Activated CD8-positive, alpha-beta T cell treated with anti-CD3 and anti-CD28 coated beads for 36 hours (primary cell): ENCODE measurements at regions not wholly inside any gene's neighbourhood (a gene's known extent, or its start where the extent isn't known, plus 50 kb on each side); places are given as distances from the start of the nearest gene placed in this dataset.

Source experiments
- ATAC-seq: fragments of 200-7000 bp; cut with Tn5 transposase; one replicate; pipeline ENCODE4 v1.10.0; 2021; ENCODE audit warnings: mild to moderate bottlenecking, moderate library complexity
- CTCF ChIA-PET: fragments of 350-600 bp; sonication (Branson Sonifier 250); formaldehyde crosslinking; loops from one replicate; lab custom pipeline; 2021; ENCODE audit warnings: antibody characterized with exemption; lab: Charles Lee
- POLR2A ChIA-PET: fragments of 350-600 bp; sonication (Branson Sonifier 250); formaldehyde crosslinking; loops from one replicate; lab custom pipeline; 2021; ENCODE audit warnings: antibody characterized with exemption; lab: Charles Lee
- DNase-seq: peaks from one replicate; pipeline ENCODE4 v3.0.0-alpha.2; 2020
- H3K27ac Mint-ChIP-seq: one replicate; pipeline ENCODE4 v1.8.0; 2021; ENCODE audit warnings: mild to moderate bottlenecking, mixed read lengths
- H3K27me3 Mint-ChIP-seq: one replicate; pipeline ENCODE4 v1.8.0; 2021; ENCODE audit warnings: mixed read lengths
- H3K36me3 Mint-ChIP-seq: one replicate; pipeline ENCODE4 v1.8.0; 2021; ENCODE audit warnings: low read depth, mixed read lengths
- H3K4me1 Mint-ChIP-seq: one replicate; pipeline ENCODE4 v1.8.0; 2021; ENCODE audit warnings: low read depth, mixed read lengths
- H3K4me3 Mint-ChIP-seq: one replicate; pipeline ENCODE4 v1.8.0; 2021; ENCODE audit warnings: mild to moderate bottlenecking, moderate library complexity, mixed read lengths
- H3K9me3 Mint-ChIP-seq: one replicate; pipeline ENCODE4 v1.8.0; 2021; ENCODE audit warnings: mixed read lengths
- CTCF ChIP-seq: fragments of 200-600 bp; IDR thresholded peaks from one replicate; pipeline ENCODE4 v1.8.0; 2022; ENCODE audit warnings: antibody characterized with exemption, mild to moderate bottlenecking
- intact Hi-C: fragments of 100-400 bp; cut with micrococcal nuclease; formaldehyde crosslinking; loops from one replicate; pipeline ENCODE4 v1.10.0; 2022

- TF ChIP-seq CTCF = no peak
- H3K4me3 Mint-ChIP-seq = no peak overlapping the region
- peaks cover 15% of the 10 kb centered on the region for H3K9me3 Mint-ChIP-seq
- intact Hi-C loops = no loop called here
- CTCF ChIA-PET = interaction anchor here (0.9 kb wide), 1 partner anchor 69 kb away, joined by 3 read pairs; no protein-coding TSS in a partner anchor
- peaks cover 12% of the 10 kb centered on the region for H3K27me3 Mint-ChIP-seq
- DNase-seq = no peak
- H3K4me1 Mint-ChIP-seq = peaks cover 24% of the 10 kb centered on the region
- POLR2A ChIA-PET = no interaction called here
- ATAC-seq = peak; percentile 10
- H3K27ac Mint-ChIP-seq = peak overlapping the region; percentile 78
- H3K36me3 Mint-ChIP-seq = peaks cover 3% of the 10 kb centered on the region
Measured at GRCh38 chr2:111633189-111633588, 250.8 kb downstream of the ANAPC1 start.

- ChIA-PET CTCF (no interaction called here), POLR2A (no interaction called here)
- H3K9me3 Mint-ChIP-seq = peaks cover 12% of the 10 kb centered on the region
- TF ChIP-seq CTCF = no peak
- H3K36me3 Mint-ChIP-seq = peaks cover 3% of the 10 kb centered on the region
- peak overlapping the region; percentile 78 for H3K27ac Mint-ChIP-seq
- intact Hi-C loops = no loop called here
- peaks cover 24% of the 10 kb centered on the region for H3K4me1 Mint-ChIP-seq
- H3K27me3 Mint-ChIP-seq = peaks cover 12% of the 10 kb centered on the region
- H3K4me3 Mint-ChIP-seq = no peak overlapping the region
- no peak for DNase-seq
- ATAC-seq = no peak
Measured at GRCh38 chr2:111633643-111634042, 250.3 kb downstream of the ANAPC1 start.

- ChIA-PET CTCF (no interaction called here), POLR2A (no interaction called here)
- Mint-ChIP-seq H3K27me3 (peaks cover 9% of the 10 kb centered on the region), H3K9me3 (peaks cover 8% of the 10 kb centered on the region), H3K36me3 (no peaks in the 10 kb centered on the region), H3K4me3 (no peak overlapping the region), H3K4me1 (peaks cover 24% of the 10 kb centered on the region), H3K27ac (peak overlapping the region; percentile 12)
- DNase-seq (peak; percentile 36), ATAC-seq (peak; percentile 35)
- intact Hi-C loops = no loop called here
- TF ChIP-seq CTCF = no peak
Measured at GRCh38 chr2:111634050-111634794, 249.8 kb downstream of the ANAPC1 start.

- Mint-ChIP-seq H3K27me3 (peaks cover 9% of the 10 kb centered on the region), H3K4me3 (no peak overlapping the region), H3K27ac (no peak overlapping the region), H3K9me3 (peaks cover 5% of the 10 kb centered on the region), H3K4me1 (peaks cover 24% of the 10 kb centered on the region), H3K36me3 (no peaks in the 10 kb centered on the region)
- ChIA-PET CTCF (no interaction called here), POLR2A (no interaction called here)
- ATAC-seq (no peak), DNase-seq (no peak)
- TF ChIP-seq CTCF = no peak
- intact Hi-C loops = no loop called here
Measured at GRCh38 chr2:111634995-111635538, 248.9 kb downstream of the ANAPC1 start.

GRCh38 chr2:111636905-111637304, 247.1 kb downstream of the ANAPC1 start:
- Mint-ChIP-seq H3K4me1 (peaks cover 30% of the 10 kb centered on the region), H3K27me3 (peaks cover 9% of the 10 kb centered on the region), H3K36me3 (no peaks in the 10 kb centered on the region), H3K4me3 (no peak overlapping the region), H3K9me3 (peaks cover 2% of the 10 kb centered on the region), H3K27ac (no peak overlapping the region)
- intact Hi-C loops = no loop called here
- ChIA-PET CTCF (no interaction called here), POLR2A (no interaction called here)
- TF ChIP-seq CTCF = no peak
- no peak for DNase-seq
- no peak for ATAC-seq
